Large intestine (tissue), 3 donors: ENCODE measurements at regions not wholly inside any gene's neighbourhood (a gene's known extent, or its start where the extent isn't known, plus 50 kb on each side); places are given as distances from the start of the nearest gene placed in this dataset.

ENCODE experiments used
- DNase-seq, 2 donors: peaks; one replicate each; pipeline versions ENCODE4 v3.0.0 to v3.0.0-alpha.2; 2013
- H3K27ac ChIP-seq: one replicate; pipeline ENCODE4 v1.5.1; 2013; ENCODE audit warnings: low read length
- H3K27me3 ChIP-seq: 2 replicates; pipeline ENCODE4 v1.6.1; 2013; ENCODE audit warnings: low read length; ENCODE audit not compliant: control insufficient read depth, insufficient read depth
- H3K36me3 ChIP-seq: 2 replicates; pipeline ENCODE4 v1.6.1; 2013; ENCODE audit warnings: low read length; ENCODE audit not compliant: control insufficient read depth, insufficient read depth
- H3K4me1 ChIP-seq: one replicate; pipeline ENCODE4 v1.6.1; 2013; ENCODE audit warnings: low read length; ENCODE audit not compliant: control insufficient read depth, insufficient read depth
- H3K4me3 ChIP-seq: one replicate; pipeline ENCODE4 v1.5.1; 2013; ENCODE audit warnings: low read length
- H3K9me3 ChIP-seq: one replicate; pipeline ENCODE4 v1.6.1; 2013; ENCODE audit warnings: mild to moderate bottlenecking, low read depth, low read length, moderate library complexity; ENCODE audit not compliant: control insufficient read depth
- WGBS: methylation state at CpG from one replicate; pipeline ENCODE4 v1.1.5; 2013; ENCODE audit warnings: low lambda C conversion rate; ENCODE audit not compliant: insufficient coverage; 5-methylcytosine and 5-hydroxymethylcytosine counted together

GRCh38 chr13:107866032-107866940, 349.1 kb downstream of the LIG4 start:
- Histone ChIP-seq H3K36me3 (no peaks in the 10 kb centered on the region), H3K4me1 (no peaks in the 10 kb centered on the region), H3K27me3 (peaks cover 43% of the 10 kb centered on the region), H3K4me3 (peak overlapping the region; percentile 30), H3K27ac (no peak overlapping the region), H3K9me3 (peaks cover 5% of the 10 kb centered on the region)
- 0% methylated on average over 3 of the region's 51 CpGs for WGBS
- DNase-seq: peak in 1 of 2 donors; percentile 31

GRCh38 chr13:107865643-107866031, 349.7 kb downstream of the LIG4 start:
- H3K36me3 ChIP-seq: no peaks in the 10 kb centered on the region
- H3K9me3 ChIP-seq: peaks cover 5% of the 10 kb centered on the region
- DNase-seq: no peak
- no CpG with 5 or more reads among the region's 19 CpGs for WGBS
- no peak overlapping the region for H3K27ac ChIP-seq
- H3K4me3 ChIP-seq: peak overlapping the region; percentile 30
- H3K27me3 ChIP-seq: peaks cover 43% of the 10 kb centered on the region
- no peaks in the 10 kb centered on the region for H3K4me1 ChIP-seq

- Histone ChIP-seq H3K27ac (no peak overlapping the region), H3K9me3 (peaks cover 5% of the 10 kb centered on the region), H3K4me3 (no peak overlapping the region), H3K27me3 (peaks cover 43% of the 10 kb centered on the region), H3K36me3 (no peaks in the 10 kb centered on the region), H3K4me1 (no peaks in the 10 kb centered on the region)
- WGBS: no CpG with 5 or more reads among the region's 2 CpGs
- DNase-seq: no peak
These were observed 350.1 kb downstream of the LIG4 start for GRCh38 chr13:107865318-107865575.

GRCh38 chr13:107864543-107865317, 350.6 kb downstream of the LIG4 start:
- H3K27ac ChIP-seq: no peak overlapping the region
- DNase-seq: peak; percentile 29 to 41
- H3K4me3 ChIP-seq: no peak overlapping the region
- 30% methylated on average over 2 of the region's 10 CpGs for WGBS
- no peaks in the 10 kb centered on the region for H3K4me1 ChIP-seq
- H3K9me3 ChIP-seq: peaks cover 5% of the 10 kb centered on the region
- no peaks in the 10 kb centered on the region for H3K36me3 ChIP-seq
- peaks cover 38% of the 10 kb centered on the region for H3K27me3 ChIP-seq

GRCh38 chr13:107860284-107860683, 355.1 kb downstream of the LIG4 start:
- no CpG with 5 or more reads among the region's 3 CpGs for WGBS
- DNase-seq: no peak
- H3K4me3 ChIP-seq: no peak overlapping the region

GRCh38 chr13:107854880-107855279, 360.5 kb downstream of the LIG4 start:
- no peaks in the 10 kb centered on the region for H3K9me3 ChIP-seq
- no CpG with 5 or more reads among the region's 4 CpGs for WGBS
- H3K27me3 ChIP-seq: no peaks in the 10 kb centered on the region
- H3K36me3 ChIP-seq: no peaks in the 10 kb centered on the region
- no peak overlapping the region for H3K4me3 ChIP-seq
- H3K4me1 ChIP-seq: no peaks in the 10 kb centered on the region
- DNase-seq: no peak
- no peak overlapping the region for H3K27ac ChIP-seq

More at GRCh38 chr13:107860284-107860683, 355.1 kb downstream of the LIG4 start:
- Histone ChIP-seq H3K9me3 (no peaks in the 10 kb centered on the region), H3K4me1 (no peaks in the 10 kb centered on the region), H3K27me3 (peaks cover 6% of the 10 kb centered on the region), H3K27ac (no peak overlapping the region), H3K36me3 (no peaks in the 10 kb centered on the region)

GRCh38 chr13:107852072-107852471, 363.3 kb downstream of the LIG4 start:
- DNase-seq: no peak
- no peaks in the 10 kb centered on the region for H3K36me3 ChIP-seq
- no peaks in the 10 kb centered on the region for H3K9me3 ChIP-seq
- 93% methylated on average over 2 of the region's 2 CpGs for WGBS
- no peaks in the 10 kb centered on the region for H3K4me1 ChIP-seq
- no peak overlapping the region for H3K4me3 ChIP-seq
- no peaks in the 10 kb centered on the region for H3K27me3 ChIP-seq
- no peak overlapping the region for H3K27ac ChIP-seq

- DNase-seq: no peak
- 57% methylated on average over 1 of the region's 3 CpGs for WGBS
- H3K27me3 ChIP-seq: no peaks in the 10 kb centered on the region
- H3K4me3 ChIP-seq: no peak overlapping the region
- no peaks in the 10 kb centered on the region for H3K4me1 ChIP-seq
- no peaks in the 10 kb centered on the region for H3K9me3 ChIP-seq
- H3K36me3 ChIP-seq: no peaks in the 10 kb centered on the region
- H3K27ac ChIP-seq: no peak overlapping the region
These were observed 363.7 kb downstream of the LIG4 start for GRCh38 chr13:107851670-107852069.

- Histone ChIP-seq H3K36me3 (no peaks in the 10 kb centered on the region), H3K27me3 (no peaks in the 10 kb centered on the region), H3K4me3 (no peak overlapping the region), H3K9me3 (no peaks in the 10 kb centered on the region), H3K27ac (no peak overlapping the region), H3K4me1 (no peaks in the 10 kb centered on the region)
- no peak for DNase-seq
- no CpG with 5 or more reads among the region's 5 CpGs for WGBS
These were observed 367.9 kb downstream of the LIG4 start for GRCh38 chr13:107847406-107847805.

GRCh38 chr13:107846642-107847041, 368.7 kb downstream of the LIG4 start:
- no peaks in the 10 kb centered on the region for H3K27me3 ChIP-seq
- H3K4me3 ChIP-seq: no peak overlapping the region
- DNase-seq: no peak
- H3K4me1 ChIP-seq: no peaks in the 10 kb centered on the region
- H3K9me3 ChIP-seq: no peaks in the 10 kb centered on the region
- no peak overlapping the region for H3K27ac ChIP-seq
- no peaks in the 10 kb centered on the region for H3K36me3 ChIP-seq
- no CpG with 5 or more reads among the region's 1 CpG for WGBS
